ENCODE measurements at regions not wholly inside any gene's neighbourhood (a gene's known extent, or its start where the extent isn't known, plus 50 kb on each side); places are given as distances from the start of the nearest gene placed in this dataset.

DNA sequence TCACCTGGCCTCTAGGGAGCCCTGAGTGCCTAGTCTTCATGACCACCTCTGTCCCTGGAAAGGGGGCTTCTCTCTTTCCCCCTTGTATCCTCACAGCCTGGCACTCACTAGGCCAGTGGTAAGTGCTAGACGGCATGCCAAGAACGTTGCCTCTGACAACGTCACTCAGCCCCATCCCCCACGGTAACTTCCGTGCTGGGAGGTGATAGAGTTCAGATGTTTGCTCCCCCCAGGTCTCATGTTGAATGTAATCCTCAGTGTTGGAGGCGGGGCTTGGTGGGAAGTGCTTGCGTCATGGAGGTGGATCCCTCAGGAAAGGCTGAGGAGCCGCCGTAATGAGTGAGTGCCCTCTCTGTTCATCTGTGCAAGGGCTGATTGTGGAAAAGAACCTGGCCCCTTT lies 343.3 kb upstream of the MKI67 start:
- Histone ChIP-seq H3K4me3 (ENCODE audit: low read length) (no peak overlapping the region), H3K27me3 (ENCODE audit: insufficient read depth, low read length) (no peaks in the 10 kb centered on the region), H3K4me1 (ENCODE audit: insufficient read depth, low read length) (no peaks in the 10 kb centered on the region), H2AFZ (ENCODE audit: low read depth, low read length) (no peak overlapping the region), H3K9me3 (ENCODE audit: low read length) (no peaks in the 10 kb centered on the region), H3K36me3 (ENCODE audit: insufficient read depth, low read length) (no peaks in the 10 kb centered on the region)

DNA sequence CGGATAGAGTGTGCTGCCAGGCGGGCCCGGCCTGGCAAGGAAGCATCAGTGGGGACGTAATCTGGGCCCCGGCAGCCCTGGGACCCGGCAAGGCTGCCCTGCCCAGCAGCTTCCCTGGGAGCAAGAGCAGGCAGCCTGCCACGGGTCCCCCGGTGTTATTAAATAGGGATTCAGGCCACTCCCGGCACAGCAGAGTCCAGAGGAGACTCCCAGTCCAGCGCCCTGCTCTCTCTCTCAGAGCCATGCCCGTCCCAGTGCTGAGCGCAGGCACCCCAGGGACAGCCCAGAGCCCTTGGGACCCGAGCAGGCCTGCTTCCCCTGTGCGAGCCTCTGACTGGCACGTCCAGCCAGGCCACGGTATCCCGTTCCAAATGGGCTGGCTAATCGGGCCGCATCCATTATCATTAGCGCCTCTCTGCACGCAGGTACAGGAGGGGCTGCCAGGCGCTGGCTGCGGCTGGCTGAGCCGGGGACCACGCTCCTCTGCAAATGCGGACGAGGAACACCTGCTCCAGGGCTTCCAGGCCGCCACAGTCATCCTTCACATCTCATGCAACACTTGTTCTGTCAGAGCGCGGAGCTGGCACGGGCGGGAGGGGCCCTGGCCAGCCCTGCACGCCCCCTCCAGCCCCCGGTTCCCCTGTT lies 344.2 kb upstream of the MKI67 start:
- Histone ChIP-seq H3K36me3 (ENCODE audit: insufficient read depth, low read length) (no peaks in the 10 kb centered on the region), H3K9me3 (ENCODE audit: low read length) (no peaks in the 10 kb centered on the region), H3K27me3 (ENCODE audit: insufficient read depth, low read length) (no peaks in the 10 kb centered on the region), H3K4me3 (ENCODE audit: low read length) (no peak overlapping the region), H3K4me1 (ENCODE audit: insufficient read depth, low read length) (no peaks in the 10 kb centered on the region), H2AFZ (ENCODE audit: low read depth, low read length) (no peak overlapping the region)

DNA sequence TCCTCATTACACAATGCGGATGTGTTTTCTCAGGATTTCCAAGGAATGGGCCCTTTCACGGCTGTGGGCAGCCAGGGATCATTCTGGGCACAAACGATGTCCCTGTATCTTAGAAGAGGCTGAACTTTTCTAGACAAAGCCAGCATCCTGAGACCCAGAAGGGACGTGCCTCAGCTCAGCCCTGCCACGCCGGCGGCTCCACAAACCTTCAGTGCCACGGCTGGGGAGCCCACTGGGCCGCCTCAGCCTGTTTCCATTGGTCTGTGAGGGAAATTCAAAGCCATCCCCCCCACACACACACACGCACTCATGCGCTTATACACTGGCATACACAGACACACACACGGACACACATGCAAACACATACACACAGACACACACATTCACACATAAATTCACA lies 344.9 kb upstream of the MKI67 start:
- H2AFZ ChIP-seq (ENCODE audit: low read depth, low read length): no peak overlapping the region
- H3K9me3 ChIP-seq (ENCODE audit: low read length): no peaks in the 10 kb centered on the region
- H3K27me3 ChIP-seq (ENCODE audit: insufficient read depth, low read length): no peaks in the 10 kb centered on the region
- no peaks in the 10 kb centered on the region for H3K4me1 ChIP-seq (ENCODE audit: insufficient read depth, low read length)
- H3K4me3 ChIP-seq (ENCODE audit: low read length): no peak overlapping the region
- H3K36me3 ChIP-seq (ENCODE audit: insufficient read depth, low read length): no peaks in the 10 kb centered on the region

DNA sequence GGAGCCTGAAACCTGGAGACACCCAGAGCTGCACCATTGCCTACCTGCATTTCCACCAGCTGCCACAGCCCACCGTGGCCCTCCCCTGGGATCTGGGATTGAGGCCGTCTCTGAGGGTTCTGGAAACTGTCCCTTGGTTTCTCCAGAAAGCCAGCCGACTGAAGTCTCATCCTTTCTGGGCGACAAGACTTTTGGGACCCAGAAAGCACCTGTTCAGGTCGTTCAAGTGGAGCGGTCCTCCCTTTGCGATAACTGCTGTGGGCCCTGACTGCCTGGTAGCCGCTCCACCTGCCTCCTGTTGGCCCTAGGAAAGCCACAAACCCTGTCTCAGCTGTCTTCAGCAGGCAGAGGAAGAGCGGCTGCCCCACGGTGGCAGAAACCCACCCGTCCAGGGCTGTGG lies 346.0 kb upstream of the MKI67 start:
- Histone ChIP-seq H3K27me3 (ENCODE audit: insufficient read depth, low read length) (no peaks in the 10 kb centered on the region), H3K4me1 (ENCODE audit: insufficient read depth, low read length) (no peaks in the 10 kb centered on the region), H2AFZ (ENCODE audit: low read depth, low read length) (no peak overlapping the region), H3K9me3 (ENCODE audit: low read length) (no peaks in the 10 kb centered on the region), H3K36me3 (ENCODE audit: insufficient read depth, low read length) (no peaks in the 10 kb centered on the region), H3K4me3 (ENCODE audit: low read length) (no peak overlapping the region)

- Histone ChIP-seq H3K4me3 (ENCODE audit: low read length) (no peak overlapping the region), H3K9me3 (ENCODE audit: low read length) (no peaks in the 10 kb centered on the region), H3K36me3 (ENCODE audit: insufficient read depth, low read length) (no peaks in the 10 kb centered on the region)
Observed at GRCh38 chr10:128473396-128473795, 347.2 kb upstream of the MKI67 start.

GRCh38 chr10:128473911-128474310 lies 347.7 kb upstream of the MKI67 start:
- H3K4me3 ChIP-seq (ENCODE audit: low read length): no peak overlapping the region
- no peak overlapping the region for H2AFZ ChIP-seq (ENCODE audit: low read depth, low read length)
- H3K27me3 ChIP-seq (ENCODE audit: insufficient read depth, low read length): no peaks in the 10 kb centered on the region
- no peaks in the 10 kb centered on the region for H3K36me3 ChIP-seq (ENCODE audit: insufficient read depth, low read length)
- no peaks in the 10 kb centered on the region for H3K4me1 ChIP-seq (ENCODE audit: insufficient read depth, low read length)
- H3K9me3 ChIP-seq (ENCODE audit: low read length): no peaks in the 10 kb centered on the region

More at GRCh38 chr10:128473396-128473795, 347.2 kb upstream of the MKI67 start:
- H3K4me1 ChIP-seq (ENCODE audit: insufficient read depth, low read length): no peaks in the 10 kb centered on the region
- H3K27me3 ChIP-seq (ENCODE audit: insufficient read depth, low read length): no peaks in the 10 kb centered on the region
- H2AFZ ChIP-seq (ENCODE audit: low read depth, low read length): no peak overlapping the region

- H2AFZ ChIP-seq (ENCODE audit: low read depth, low read length): no peak overlapping the region
- H3K4me3 ChIP-seq (ENCODE audit: low read length): no peak overlapping the region
- no peaks in the 10 kb centered on the region for H3K36me3 ChIP-seq (ENCODE audit: insufficient read depth, low read length)
- H3K4me1 ChIP-seq (ENCODE audit: insufficient read depth, low read length): no peaks in the 10 kb centered on the region
- H3K9me3 ChIP-seq (ENCODE audit: low read length): no peaks in the 10 kb centered on the region
- H3K27me3 ChIP-seq (ENCODE audit: insufficient read depth, low read length): no peaks in the 10 kb centered on the region
Observed at GRCh38 chr10:128474571-128474970, 348.3 kb upstream of the MKI67 start.

DNA sequence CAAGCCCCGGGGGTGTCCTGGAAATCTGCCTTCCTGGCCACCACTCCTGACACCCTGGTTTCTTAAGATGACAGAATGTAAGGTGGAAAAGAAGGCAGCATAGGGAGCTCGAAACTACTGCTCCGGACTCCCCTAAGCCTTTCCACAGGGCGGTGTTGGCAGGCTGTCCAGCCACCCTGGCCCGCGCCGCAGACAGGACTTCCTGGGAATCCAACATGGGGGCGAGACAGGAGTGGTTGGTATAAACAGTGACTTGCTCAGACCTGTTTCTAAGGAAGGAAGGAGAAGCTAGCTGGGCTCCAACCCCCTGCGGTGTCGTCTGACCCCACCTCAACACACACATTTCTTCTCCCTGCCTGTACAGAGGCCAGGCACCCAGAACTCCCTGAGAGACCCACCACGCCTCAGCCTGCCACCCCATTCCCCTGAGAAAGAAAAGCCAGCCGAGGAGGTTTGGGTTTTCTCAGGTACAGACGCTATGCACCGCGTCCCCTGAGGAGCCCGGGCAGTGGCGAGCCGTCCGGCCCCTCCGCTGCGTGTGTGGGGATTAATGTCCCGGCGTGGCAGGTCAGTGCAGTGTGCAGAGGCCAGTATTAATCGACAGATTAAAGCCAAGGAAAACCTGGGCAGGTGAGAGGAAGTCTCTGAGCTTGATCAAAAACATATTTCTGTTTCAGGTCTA lies 349.6 kb upstream of the MKI67 start:
- no peaks in the 10 kb centered on the region for H3K27me3 ChIP-seq (ENCODE audit: insufficient read depth, low read length)
- no peaks in the 10 kb centered on the region for H3K36me3 ChIP-seq (ENCODE audit: insufficient read depth, low read length)
- no peak overlapping the region for H3K4me3 ChIP-seq (ENCODE audit: low read length)
- no peak overlapping the region for H2AFZ ChIP-seq (ENCODE audit: low read depth, low read length)
- H3K9me3 ChIP-seq (ENCODE audit: low read length): no peaks in the 10 kb centered on the region
- H3K4me1 ChIP-seq (ENCODE audit: insufficient read depth, low read length): no peaks in the 10 kb centered on the region

DNA sequence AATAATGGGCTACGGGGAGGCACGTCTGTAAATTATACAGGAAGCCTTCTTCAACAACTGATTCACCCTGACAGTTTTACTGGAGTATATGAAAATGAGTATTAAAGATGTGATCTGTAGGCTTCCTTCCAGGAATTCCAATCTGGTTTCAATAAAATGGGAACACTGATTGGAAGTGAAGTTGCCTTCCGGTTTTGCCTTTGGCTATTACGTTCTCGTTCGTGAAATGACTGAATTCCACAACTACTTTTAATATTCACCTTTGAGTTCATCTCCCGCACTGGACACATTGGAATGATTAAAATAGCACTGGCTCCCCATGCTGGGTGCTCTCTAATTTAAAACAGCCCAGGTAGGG lies 350.1 kb upstream of the MKI67 start:
- Histone ChIP-seq H2AFZ (ENCODE audit: low read depth, low read length) (no peak overlapping the region), H3K27me3 (ENCODE audit: insufficient read depth, low read length) (no peaks in the 10 kb centered on the region), H3K9me3 (ENCODE audit: low read length) (no peaks in the 10 kb centered on the region), H3K36me3 (ENCODE audit: insufficient read depth, low read length) (no peaks in the 10 kb centered on the region), H3K4me3 (ENCODE audit: low read length) (no peak overlapping the region), H3K4me1 (ENCODE audit: insufficient read depth, low read length) (no peaks in the 10 kb centered on the region)

- peaks cover 4% of the 10 kb centered on the region for H3K27me3 ChIP-seq (ENCODE audit: insufficient read depth, low read length)
- no peaks in the 10 kb centered on the region for H3K4me1 ChIP-seq (ENCODE audit: insufficient read depth, low read length)
- no peak overlapping the region for H3K4me3 ChIP-seq (ENCODE audit: low read length)
- H3K9me3 ChIP-seq (ENCODE audit: low read length): no peaks in the 10 kb centered on the region
- no peaks in the 10 kb centered on the region for H3K36me3 ChIP-seq (ENCODE audit: insufficient read depth, low read length)
- no peak overlapping the region for H2AFZ ChIP-seq (ENCODE audit: low read depth, low read length)
Observed at GRCh38 chr10:128476845-128477244, 350.6 kb upstream of the MKI67 start.

GRCh38 chr10:128480601-128481000 lies 354.4 kb upstream of the MKI67 start:
- H3K27me3 ChIP-seq (ENCODE audit: insufficient read depth, low read length): peaks cover 4% of the 10 kb centered on the region
- H3K4me1 ChIP-seq (ENCODE audit: insufficient read depth, low read length): no peaks in the 10 kb centered on the region
- no peaks in the 10 kb centered on the region for H3K36me3 ChIP-seq (ENCODE audit: insufficient read depth, low read length)
- no peak overlapping the region for H2AFZ ChIP-seq (ENCODE audit: low read depth, low read length)
- H3K4me3 ChIP-seq (ENCODE audit: low read length): no peak overlapping the region
- H3K9me3 ChIP-seq (ENCODE audit: low read length): no peaks in the 10 kb centered on the region

DNA sequence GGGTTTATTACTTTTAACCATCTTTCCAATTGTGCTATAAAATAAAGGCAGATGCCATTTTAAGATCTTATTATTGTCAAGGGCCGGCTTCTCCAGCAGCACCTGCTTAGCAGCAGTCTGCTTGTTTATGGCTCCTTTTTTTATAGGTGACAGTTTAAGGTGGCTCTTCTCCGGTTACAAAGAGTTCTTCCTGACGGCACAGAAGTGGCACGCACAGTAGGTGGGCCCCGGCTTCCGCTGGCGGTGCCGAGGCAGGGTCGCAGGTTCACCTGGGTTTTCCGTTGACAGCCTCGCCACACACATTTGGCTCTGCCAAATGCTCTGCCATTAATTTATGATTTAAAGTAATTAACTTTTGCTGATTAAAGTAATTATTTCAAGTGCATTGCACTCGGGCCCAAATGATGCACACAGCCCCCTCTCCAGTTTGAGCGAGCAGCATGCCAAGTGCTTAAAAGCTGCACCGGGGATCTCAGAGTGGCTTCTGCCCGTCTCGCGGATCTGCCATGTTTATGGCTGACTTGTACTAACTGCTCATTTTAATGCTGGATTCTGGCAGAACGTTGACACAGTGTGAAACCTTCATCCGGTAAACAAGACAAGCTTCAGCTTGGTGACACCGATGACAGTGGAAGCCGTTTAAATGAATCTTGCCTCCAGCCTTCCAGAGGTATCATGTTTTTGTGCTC lies 355.1 kb upstream of the MKI67 start:
- peaks cover 4% of the 10 kb centered on the region for H3K27me3 ChIP-seq (ENCODE audit: insufficient read depth, low read length)
- no peak overlapping the region for H3K4me3 ChIP-seq (ENCODE audit: low read length)
- no peaks in the 10 kb centered on the region for H3K9me3 ChIP-seq (ENCODE audit: low read length)
- H3K36me3 ChIP-seq (ENCODE audit: insufficient read depth, low read length): no peaks in the 10 kb centered on the region
- no peak overlapping the region for H2AFZ ChIP-seq (ENCODE audit: low read depth, low read length)
- no peaks in the 10 kb centered on the region for H3K4me1 ChIP-seq (ENCODE audit: insufficient read depth, low read length)

GRCh38 chr10:128482052-128482451 lies 355.8 kb upstream of the MKI67 start:
- no peaks in the 10 kb centered on the region for H3K4me1 ChIP-seq (ENCODE audit: insufficient read depth, low read length)
- peaks cover 4% of the 10 kb centered on the region for H3K27me3 ChIP-seq (ENCODE audit: insufficient read depth, low read length)
- H3K36me3 ChIP-seq (ENCODE audit: insufficient read depth, low read length): no peaks in the 10 kb centered on the region
- H2AFZ ChIP-seq (ENCODE audit: low read depth, low read length): no peak overlapping the region
- H3K4me3 ChIP-seq (ENCODE audit: low read length): no peak overlapping the region
- no peaks in the 10 kb centered on the region for H3K9me3 ChIP-seq (ENCODE audit: low read length)
